HT1080 (cell line): ENCODE measurements at regions not wholly inside any gene's neighbourhood (a gene's known extent, or its start where the extent isn't known, plus 50 kb on each side); places are given as distances from the start of the nearest gene placed in this dataset.
A peak's percentile ranks its signal among the peaks of the same experiment; 100 is the strongest.
"Not testable (repeated sequence)": the region's sequence is repeated elsewhere in the genome, so short reads cannot be mapped to it uniquely, and the experiment has no call there.

Source experiments
- DNase-seq: peaks from one replicate; pipeline ENCODE4 v3.0.0-alpha.2; 2015; ENCODE audit warnings: low read depth

GRCh38 chr6:139912735-139913400 lies 538.4 kb upstream of the CITED2 start:
- DNase-seq = no peak

GRCh38 chr6:139909992-139910391 lies 535.5 kb upstream of the CITED2 start:
- DNase-seq = no peak

DNA sequence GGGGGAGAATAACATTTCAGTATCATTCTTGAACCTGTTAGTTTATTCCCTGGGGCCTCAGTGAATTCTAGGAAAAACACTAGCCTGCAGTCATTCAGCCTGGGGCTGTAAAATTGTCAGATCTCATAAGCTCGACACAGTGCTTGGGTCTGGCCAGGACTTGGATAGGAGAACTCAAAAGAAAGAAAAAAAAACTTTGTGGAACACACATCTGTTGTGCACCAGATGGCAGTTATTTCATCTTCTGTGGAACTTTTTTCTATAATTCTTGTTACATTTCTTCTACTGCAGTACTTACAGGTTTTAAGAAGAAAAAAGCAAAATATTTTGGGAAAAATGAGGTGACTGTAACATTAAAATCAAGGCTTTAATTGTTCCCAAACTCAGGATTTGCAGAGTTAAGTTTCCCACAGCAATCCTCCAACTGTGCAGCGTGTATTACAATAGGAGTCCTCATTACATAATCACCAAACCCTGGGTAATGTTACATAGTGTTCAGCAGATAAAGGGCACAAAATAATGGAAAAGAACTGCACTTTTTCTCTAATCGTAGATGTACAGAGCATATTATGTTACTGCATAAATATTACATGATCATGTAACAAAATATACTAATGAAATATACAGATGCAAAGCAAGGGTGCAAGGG lies 531.1 kb upstream of the CITED2 start:
- no peak for DNase-seq

DNA sequence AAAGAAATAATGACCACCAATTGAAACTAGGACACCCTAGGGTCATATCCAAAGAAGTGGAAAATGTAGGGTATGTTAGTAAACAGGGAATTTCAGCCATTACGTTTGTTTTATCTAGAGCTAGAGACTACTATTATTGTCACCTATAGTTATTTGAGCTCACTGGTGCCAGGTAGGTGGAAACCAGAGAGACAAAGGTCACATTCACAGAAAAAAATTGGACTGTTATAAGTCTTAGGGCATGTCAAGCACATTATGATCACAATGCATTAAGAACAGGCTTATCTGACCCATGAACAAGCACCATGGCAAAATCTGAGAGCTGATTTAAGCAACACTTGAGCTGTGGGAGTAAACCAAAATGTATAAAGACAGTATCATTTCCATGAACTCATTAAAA lies 530.1 kb upstream of the CITED2 start:
- DNase-seq = no peak

DNA sequence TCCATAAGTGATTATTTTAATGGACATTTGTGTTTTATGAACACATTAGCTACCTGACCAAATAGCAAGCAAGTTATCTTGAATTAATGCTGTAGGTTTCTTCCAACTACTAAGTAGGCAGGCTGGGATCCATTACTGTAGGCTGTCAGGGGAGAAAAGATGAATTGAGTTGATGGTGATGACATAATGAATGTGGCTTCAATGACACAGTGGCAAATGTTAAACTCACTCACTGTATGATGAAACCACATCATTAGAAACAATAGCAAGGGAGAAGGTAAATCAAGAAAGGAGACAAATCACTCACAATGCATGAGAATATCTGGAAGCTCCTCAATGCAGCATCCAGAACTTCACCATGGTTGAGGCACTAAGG lies 529.7 kb upstream of the CITED2 start:
- DNase-seq = no peak

DNA sequence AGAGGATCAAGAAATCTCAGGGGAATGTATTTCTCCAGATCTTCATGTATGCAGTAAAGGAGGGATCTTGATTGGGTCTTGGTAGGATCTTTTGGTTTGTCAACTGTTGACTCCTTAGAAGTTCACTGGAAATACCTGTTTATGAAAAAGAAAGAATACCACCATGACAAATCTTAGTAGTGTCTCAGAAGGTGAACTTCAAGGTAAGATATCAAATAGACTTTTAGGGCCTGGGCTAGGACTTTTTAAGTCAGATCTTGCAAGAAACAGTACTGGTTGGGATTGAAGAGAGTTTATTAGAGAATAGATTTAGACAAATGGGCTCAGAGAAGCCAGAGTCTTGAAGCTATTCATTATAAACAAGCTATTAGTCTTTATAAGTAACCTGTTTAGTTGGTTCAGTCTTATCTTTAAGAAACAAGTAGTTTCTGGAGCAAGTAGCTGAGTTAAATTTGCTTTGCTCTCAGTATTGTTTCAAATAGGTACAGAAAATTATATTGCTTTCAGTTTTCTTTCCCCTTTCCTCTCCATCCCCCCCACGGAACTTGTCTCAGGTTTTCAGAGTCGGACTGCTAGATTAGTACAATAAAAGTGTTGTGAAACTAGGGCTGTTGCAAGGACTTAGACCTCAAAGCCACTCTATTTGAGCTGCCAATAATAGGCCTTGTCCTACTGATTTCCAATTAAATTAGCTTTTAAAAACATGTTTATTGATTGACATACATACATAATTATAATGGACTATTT lies 529.1 kb upstream of the CITED2 start:
- no peak for DNase-seq

DNA sequence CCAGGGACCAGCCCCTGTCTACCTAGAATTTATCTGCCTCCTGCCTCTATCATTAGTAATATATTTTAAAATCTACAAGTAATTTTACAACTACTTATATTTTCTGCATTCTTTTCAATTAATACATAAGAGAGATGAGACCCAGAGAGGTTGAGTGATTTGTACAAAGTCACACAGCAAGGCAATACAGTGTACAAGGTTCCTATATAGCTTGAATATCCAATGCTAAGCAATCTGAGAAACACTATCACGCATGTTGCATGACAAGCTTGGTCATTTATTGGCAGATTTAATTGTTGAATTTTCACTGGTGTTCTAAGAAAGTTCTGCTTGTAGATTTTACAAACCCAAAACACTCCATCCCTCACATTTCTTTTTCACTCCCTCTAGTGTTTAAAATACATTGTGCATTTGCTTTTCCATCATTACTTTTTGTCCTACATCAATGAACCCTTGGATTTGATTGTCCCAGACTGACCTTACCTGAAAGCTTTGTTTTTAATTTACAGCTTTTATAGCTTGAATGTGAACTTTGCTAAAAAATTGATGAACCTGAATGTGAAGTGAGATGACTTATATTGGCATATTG lies 520.9 kb upstream of the CITED2 start:
- no peak for DNase-seq

DNA sequence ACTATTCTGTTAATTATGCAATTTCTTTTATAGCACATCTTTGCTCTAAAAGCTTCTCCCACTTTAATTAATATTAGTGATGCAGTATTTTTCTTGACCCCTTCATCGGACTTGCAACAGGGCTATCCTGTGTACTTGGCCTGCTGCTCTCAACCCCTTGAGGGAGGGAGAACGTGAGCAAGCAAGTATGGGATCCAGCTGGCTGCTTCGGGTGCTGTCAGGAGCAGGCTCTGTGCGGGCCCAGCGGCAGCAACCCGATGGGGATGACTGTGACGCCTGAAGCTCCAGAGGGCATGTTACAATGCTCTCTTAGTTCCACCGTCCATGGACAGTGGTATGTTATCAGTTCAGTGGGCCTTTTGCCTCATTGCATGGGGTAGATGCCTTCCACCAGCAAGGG lies 519.8 kb upstream of the CITED2 start:
- no peak for DNase-seq

GRCh38 chr6:139891471-139891870 lies 517.0 kb upstream of the CITED2 start:
- DNase-seq = no peak

- DNase-seq = no peak
Observed at GRCh38 chr6:139888681-139889122, 514.3 kb upstream of the CITED2 start.

- no peak for DNase-seq
Observed at GRCh38 chr6:139887275-139887674, 512.8 kb upstream of the CITED2 start.

DNA sequence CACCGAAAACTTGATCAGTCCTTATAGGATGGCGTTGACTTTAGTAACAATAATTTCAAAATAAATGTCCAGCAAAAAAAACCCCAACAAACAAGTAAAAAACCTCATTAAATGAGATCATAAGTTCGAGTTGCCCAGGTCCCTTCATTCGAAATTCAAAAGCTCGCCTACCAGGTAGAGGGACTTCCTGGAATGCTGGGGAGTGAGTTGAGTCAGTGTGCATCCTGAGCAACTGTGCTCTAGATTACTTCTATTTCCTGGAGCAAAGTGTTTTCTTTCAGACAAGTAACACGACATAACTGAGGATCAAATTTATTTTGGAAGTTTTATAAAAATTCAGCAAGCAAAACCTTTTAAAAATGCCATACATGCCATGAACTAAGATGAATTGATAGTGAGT lies 511.9 kb upstream of the CITED2 start:
- DNase-seq = no peak

DNA sequence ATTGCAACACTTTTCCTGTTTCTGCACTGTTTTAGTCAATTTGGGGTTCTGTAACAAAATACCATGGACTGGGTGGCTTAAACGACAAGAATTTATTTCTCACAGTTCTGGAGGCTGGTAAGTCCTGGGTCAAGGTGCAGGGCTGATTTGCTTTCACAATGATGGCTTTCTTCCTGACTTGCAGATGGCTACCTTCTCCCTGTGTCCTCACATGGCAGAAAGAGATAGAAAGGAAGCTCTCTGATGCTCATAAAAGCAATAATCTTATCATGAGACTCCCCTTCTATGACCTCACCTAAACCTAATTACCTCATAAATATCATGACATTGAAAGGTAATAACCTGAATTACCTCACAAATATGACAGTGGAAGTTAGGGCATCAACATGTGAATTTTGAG lies 511.5 kb upstream of the CITED2 start:
- no peak for DNase-seq

DNA sequence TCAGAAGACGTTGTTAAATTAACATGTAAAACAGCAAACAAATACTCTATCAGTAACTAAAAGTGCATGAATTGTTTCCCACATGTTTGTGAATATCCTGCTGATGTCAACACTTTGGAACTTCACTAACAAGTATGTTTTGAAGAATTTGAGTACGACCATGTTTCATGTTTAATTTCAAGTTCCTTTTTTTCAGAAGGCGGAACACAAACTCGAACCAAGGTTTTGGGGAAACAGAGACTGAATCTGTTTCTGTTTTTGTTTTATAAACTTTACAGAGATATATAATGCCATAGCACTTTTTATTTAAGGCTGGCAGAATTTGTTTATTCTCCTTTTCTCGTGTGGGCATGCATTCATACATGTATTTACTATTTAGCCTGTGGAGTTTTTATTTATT lies 509.3 kb upstream of the CITED2 start:
- no peak for DNase-seq

- peak; percentile 5 for DNase-seq
Observed at GRCh38 chr6:139882977-139883728, 508.7 kb upstream of the CITED2 start.

GRCh38 chr6:139882234-139882633 lies 507.8 kb upstream of the CITED2 start:
- peak; percentile 13 for DNase-seq

- DNase-seq = peak; percentile 44
Observed at GRCh38 chr6:139881728-139882211, 507.3 kb upstream of the CITED2 start.

- no peak for DNase-seq
Observed at GRCh38 chr6:139881236-139881635, 506.8 kb upstream of the CITED2 start.

- DNase-seq = no peak
Observed at GRCh38 chr6:139879823-139880356, 505.4 kb upstream of the CITED2 start.

GRCh38 chr6:139879241-139879640 lies 504.8 kb upstream of the CITED2 start:
- DNase-seq = not testable (repeated sequence)

DNA sequence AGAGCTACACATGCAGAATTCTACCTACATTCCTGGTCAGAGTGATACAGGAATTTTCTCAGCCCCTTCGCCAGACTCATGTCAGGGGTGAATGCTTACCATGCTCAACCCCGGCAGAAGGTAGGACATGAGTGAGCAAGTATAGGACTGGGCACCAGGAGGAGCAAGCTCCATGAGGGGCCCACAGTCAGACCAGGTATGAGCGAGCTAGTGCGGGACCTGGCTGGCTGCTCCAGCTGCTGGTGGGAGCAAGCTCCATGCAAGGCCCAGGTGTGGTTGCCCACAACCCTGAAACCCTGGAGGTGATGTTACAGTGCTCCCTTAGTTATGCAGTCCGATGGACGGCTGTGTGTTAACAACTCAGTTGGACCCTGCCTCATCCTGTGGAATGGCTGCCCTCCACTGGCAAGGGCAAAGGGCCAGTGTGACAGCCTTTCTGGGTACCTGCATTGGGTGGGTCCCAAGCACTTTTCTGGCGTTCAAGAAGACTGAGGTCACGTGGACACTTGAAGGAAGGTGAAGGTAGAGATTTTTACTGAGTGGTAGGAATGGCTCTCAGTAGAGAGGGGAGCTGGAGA lies 503.5 kb upstream of the CITED2 start:
- DNase-seq = no peak
